ENCODE measurements at regions not wholly inside any gene's neighbourhood (a gene's known extent, or its start where the extent isn't known, plus 50 kb on each side); places are given as distances from the start of the nearest gene placed in this dataset.

- DNase-seq (ENCODE audit: low read depth), result no peak
- no peaks in the 10 kb centered on the region for H3K36me3 ChIP-seq (ENCODE audit: control insufficient read depth, insufficient read depth, low read length)
- no peak for TF ChIP-seq CTCF (IDR thresholded peaks at IDR 0.05; ENCODE audit: insufficient read depth, low read length, poor library complexity, severe bottlenecking)
- H3K4me3 ChIP-seq (ENCODE audit: low read depth, low read length), result no peak overlapping the region
- H3K27me3 ChIP-seq (ENCODE audit: control insufficient read depth, insufficient read depth, low read length), result no peaks in the 10 kb centered on the region
These were observed 75.0 kb upstream of the LHX1 start for GRCh38 chr17:36862116-36862920.

- no peaks in the 10 kb centered on the region for H3K27me3 ChIP-seq (ENCODE audit: control insufficient read depth, insufficient read depth, low read length)
- DNase-seq (ENCODE audit: low read depth), result no peak
- TF ChIP-seq CTCF (IDR thresholded peaks at IDR 0.05; ENCODE audit: insufficient read depth, low read length, poor library complexity, severe bottlenecking), result no peak
- H3K36me3 ChIP-seq (ENCODE audit: control insufficient read depth, insufficient read depth, low read length), result no peaks in the 10 kb centered on the region
- H3K4me3 ChIP-seq (ENCODE audit: low read depth, low read length), result no peak overlapping the region
These were observed 74.1 kb upstream of the LHX1 start for GRCh38 chr17:36863131-36863530.

- H3K4me3 ChIP-seq (ENCODE audit: low read depth, low read length), result no peak overlapping the region
- H3K36me3 ChIP-seq (ENCODE audit: control insufficient read depth, insufficient read depth, low read length), result no peaks in the 10 kb centered on the region
- no peak for DNase-seq (ENCODE audit: low read depth)
- H3K27me3 ChIP-seq (ENCODE audit: control insufficient read depth, insufficient read depth, low read length), result no peaks in the 10 kb centered on the region
- no peak for TF ChIP-seq CTCF (IDR thresholded peaks at IDR 0.05; ENCODE audit: insufficient read depth, low read length, poor library complexity, severe bottlenecking)
These were observed 73.3 kb upstream of the LHX1 start for GRCh38 chr17:36863676-36864612.

GRCh38 chr17:36864827-36865430 lies 72.3 kb upstream of the LHX1 start:
- no peak overlapping the region for H3K4me3 ChIP-seq (ENCODE audit: low read depth, low read length)
- H3K36me3 ChIP-seq (ENCODE audit: control insufficient read depth, insufficient read depth, low read length), result no peaks in the 10 kb centered on the region
- no peak for TF ChIP-seq CTCF (IDR thresholded peaks at IDR 0.05; ENCODE audit: insufficient read depth, low read length, poor library complexity, severe bottlenecking)
- peaks cover 6% of the 10 kb centered on the region for H3K27me3 ChIP-seq (ENCODE audit: control insufficient read depth, insufficient read depth, low read length)
- DNase-seq (ENCODE audit: low read depth), result no peak

- Histone ChIP-seq H3K4me3 (ENCODE audit: low read depth, low read length) (no peak overlapping the region), H3K36me3 (ENCODE audit: control insufficient read depth, insufficient read depth, low read length) (no peaks in the 10 kb centered on the region), H3K27me3 (ENCODE audit: control insufficient read depth, insufficient read depth, low read length) (peaks cover 6% of the 10 kb centered on the region)
- TF ChIP-seq CTCF (IDR thresholded peaks at IDR 0.05; ENCODE audit: insufficient read depth, low read length, poor library complexity, severe bottlenecking), result no peak
- DNase-seq (ENCODE audit: low read depth), result no peak
These were observed 69.4 kb upstream of the LHX1 start for GRCh38 chr17:36867716-36868341.

All from kidney epithelial cell (primary cell).